HG03039 (cell line): ENCODE measurements at regions not wholly inside any gene's neighbourhood (a gene's known extent, or its start where the extent isn't known, plus 50 kb on each side); places are given as distances from the start of the nearest gene placed in this dataset.

Experiments used
- ATAC-seq: cut with Tn5 transposase; IDR thresholded peaks from one replicate; pipeline ENCODE4 v1.9.1; 2021; ENCODE audit warnings: mild to moderate bottlenecking, moderate library complexity; ENCODE audit not compliant: unreplicated experiment

DNA sequence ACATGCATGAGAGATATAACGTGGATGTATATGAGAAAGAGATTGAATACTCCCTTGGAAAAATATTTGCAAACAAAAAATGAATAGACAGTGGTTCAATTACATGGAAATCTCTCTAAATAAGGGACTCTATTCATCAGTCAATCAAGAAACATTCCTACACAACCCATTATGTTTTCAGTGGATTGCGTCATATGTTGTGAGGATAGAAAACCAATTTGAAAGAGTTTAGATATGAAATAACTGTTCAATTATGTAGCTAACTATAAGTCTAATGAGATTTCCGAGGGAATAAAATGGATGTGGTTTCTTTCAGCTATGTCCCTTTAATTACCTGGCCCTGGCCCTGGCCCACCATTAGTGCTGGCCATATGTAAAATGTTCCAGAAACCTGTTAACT is 86.7 kb upstream of the TMCO5A start:
- no peak for ATAC-seq

DNA sequence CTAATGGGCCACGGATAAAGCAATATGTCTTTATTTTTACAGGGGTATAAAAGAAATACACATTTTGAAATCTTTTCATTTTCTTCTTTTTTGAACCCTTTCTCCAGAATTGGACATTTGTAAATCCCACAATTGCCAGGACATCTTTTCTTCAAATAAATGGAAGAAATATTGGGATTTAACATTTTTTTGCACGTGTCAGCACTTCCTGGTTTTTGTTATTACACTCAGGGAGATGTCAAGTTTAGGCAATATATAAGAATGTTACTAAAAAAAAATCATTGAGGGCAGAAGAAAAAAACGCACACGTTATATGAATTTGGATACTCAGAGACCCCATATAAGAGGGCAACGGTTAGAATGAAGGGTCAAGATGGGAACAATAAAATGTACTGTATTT is 78.3 kb upstream of the TMCO5A start:
- no peak for ATAC-seq

DNA sequence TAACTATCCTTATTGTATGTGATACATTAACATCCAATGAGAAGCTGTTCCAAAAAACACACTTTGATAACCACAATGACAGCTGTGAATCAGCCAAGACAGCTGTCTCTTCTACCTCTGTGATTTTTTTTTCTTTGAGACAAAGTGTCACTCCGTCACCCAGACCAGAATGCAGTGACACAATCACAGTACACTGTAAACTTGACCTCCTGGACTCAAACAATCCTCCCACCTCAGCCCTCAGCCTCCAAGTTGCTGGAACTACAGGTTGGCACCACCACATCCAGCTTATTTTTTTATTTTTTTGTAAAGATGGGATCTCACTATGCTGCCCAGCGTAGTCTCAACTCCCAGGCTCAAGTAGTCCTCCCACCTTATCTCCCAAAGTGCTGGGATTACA is 73.5 kb upstream of the TMCO5A start:
- ATAC-seq = no peak

DNA sequence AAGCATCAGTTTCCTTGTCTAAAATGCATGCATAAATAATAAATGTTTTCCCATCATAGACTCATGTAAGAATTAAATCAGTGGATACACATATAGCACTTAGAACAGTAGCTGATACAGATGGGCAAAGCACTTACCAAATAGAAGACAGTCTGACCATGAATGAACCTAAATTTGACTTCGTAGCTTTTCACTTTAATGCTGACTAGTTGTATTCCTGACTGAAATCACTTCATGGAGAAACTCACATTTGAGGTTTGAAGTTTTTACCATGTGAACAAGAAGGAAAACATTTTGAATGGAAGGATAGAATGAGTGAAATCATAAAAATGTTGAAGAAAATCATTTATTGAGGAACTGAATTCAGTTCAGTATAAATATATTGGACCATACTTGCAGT is 68.8 kb upstream of the TMCO5A start:
- ATAC-seq = no peak

DNA sequence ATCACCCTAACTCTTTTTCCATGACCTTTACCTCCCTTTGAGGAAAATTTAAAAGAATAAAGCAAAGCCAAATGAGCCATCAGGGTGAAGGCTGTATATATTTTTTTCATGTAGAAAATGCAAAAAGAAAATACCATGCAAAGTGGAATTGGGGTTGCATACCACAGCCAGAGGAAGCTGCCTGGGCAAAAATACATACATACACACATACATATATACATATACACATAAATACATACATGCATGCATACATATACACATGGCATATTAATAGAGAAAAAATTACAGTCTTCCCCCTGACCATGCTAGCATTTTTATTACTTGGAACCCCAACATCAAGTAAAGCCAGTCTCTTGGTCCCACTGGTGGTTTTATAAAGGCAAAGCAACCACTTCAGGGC is 63.7 kb upstream of the TMCO5A start:
- ATAC-seq = no peak

DNA sequence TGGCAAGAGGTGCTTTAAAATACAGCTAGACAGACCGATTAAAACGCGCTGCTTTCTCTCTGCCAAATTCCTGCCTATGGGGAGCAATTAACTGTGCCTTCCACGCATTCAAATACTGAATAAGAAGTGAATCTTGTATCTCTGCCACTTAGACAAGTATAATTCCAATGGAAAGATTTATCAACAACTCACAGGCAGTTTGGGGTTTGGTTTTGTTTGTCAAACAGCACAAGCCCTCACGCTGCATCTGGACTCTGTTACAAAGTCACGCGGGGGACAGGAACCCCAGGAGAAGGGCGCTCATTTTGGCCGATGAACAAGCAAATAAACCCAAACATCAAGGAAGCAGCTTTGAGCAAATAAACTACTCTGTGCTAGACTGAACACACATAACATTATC is 61.8 kb upstream of the TMCO5A start:
- ATAC-seq = no peak

DNA sequence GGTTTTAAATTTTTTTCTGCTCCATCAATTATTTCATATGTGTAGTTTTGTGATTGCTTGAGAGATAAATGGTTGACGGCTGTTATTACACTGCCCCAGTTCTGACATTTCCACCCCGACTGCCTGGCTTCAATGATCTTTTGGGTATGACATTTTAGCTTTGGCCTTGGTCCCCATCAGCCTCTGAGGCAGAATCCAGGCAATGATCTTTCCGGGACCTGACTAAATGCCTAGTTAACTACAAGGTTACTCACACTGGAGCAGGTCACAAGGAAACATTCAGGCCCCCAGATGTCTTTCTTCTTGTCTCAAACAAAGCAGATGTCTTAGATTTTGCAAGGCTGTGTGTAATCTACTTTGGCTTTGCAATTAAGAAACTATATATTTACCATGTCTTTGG is 61.1 kb upstream of the TMCO5A start:
- ATAC-seq = no peak

DNA sequence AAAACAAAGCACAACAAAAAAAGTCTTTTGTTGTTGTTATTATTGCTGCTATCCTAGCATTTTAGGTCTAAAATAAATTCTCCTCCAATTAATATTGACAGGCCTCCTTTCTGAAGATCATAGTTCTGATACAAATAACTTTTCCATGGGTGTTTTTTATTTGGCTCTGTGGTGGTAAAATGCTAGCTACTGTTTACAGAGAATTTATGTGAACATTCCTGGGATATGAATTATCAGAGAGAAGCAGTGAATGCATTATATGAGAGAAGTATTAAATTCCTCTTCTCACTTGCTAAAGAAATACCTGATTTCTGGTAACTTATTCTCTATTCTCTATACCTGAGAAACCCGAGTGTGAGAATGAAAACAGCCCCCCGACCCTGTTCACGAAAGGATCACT is 57.5 kb upstream of the TMCO5A start:
- no peak for ATAC-seq

DNA sequence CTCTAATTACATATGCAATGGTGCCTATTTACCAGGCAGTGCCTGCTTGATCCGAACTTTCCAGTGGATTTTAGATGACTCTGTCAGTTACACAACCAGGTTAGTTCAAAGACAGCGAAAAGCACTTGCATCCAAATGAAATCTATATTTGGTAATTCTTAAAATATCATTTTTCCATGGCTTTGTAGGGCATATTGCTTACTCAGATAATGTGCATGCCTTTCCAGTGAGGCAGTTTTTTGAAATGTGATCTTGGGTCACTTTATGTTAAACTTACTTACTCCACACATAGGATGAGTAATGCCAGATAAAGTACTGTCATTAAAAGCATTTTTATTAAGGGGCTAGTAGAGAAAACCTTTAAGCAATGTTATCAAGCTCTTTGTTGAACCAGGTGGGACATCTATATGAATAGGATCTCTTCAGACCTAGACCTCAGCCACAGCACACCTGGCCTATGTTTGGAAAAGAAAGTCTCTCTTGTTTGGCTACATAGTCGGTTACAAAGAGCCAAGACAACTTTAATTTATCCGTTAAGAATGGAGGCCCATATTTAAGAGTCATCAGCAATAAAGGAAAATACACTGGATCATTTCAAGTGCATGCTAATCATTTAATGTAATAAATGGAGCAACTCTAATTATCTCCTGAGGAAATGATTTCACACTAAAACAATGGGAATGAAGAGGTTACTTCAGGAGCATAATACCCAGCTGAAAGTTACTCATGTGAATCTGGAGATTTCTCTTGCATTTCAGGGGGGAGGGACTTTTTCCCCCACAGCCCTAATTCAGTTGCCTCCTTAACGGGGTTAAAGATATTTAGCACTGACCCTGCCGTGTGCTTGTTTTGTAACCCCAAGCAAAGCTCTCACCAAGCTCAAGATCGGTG is 56.3 kb upstream of the TMCO5A start:
- no peak for ATAC-seq

DNA sequence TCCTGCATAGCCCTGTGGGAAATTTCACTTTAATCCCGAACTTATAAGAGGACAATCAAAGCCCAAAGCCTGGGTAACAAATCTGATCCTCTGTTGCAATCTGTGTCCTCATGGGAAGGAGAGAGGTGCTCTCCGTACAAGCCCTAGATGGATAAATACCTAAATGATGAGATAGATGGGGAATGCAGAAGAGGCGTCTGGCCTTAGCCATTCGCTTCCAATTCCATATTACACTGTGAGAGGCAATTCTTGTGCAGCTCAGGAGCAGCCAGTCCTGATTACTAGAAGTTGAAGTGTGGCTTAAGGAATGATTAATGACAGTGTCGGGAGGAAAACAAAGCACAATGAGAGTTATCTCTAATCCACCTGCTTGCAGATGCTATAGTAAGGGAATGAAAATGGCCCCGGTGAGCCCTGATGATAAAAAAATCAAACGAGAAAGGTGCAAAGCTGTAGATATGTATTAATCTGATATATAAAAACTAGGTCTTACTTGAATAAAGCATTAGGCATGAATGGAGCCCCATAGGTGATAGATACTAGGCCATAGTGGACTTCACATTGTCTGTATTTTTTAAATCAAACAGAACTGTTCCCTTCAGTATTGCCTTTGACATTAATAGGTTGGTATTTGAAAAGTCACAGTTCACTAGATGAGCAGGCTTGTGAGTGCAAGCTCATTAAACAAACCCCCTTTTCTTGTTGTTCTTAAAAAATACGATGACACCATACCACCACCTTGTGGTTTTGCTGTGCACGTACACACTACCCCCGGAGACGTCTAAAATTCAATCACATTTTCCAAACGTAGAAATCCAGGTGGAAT is 54.2 kb upstream of the TMCO5A start:
- no peak for ATAC-seq

DNA sequence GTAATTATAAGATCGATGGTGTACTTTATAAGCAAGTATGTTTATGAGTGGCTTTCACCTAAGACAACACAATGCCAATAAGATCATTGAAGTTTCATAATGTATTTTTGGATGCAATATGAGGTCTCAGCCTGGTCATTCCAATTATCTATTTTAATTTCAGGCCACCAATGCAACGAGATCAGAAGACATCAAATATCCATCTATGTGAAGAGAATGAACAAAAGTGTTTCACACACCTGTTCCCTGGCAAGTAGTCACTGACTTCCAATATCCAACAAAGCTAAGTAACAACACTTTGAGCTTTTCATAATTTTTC is 53.6 kb upstream of the TMCO5A start:
- ATAC-seq = no peak

DNA sequence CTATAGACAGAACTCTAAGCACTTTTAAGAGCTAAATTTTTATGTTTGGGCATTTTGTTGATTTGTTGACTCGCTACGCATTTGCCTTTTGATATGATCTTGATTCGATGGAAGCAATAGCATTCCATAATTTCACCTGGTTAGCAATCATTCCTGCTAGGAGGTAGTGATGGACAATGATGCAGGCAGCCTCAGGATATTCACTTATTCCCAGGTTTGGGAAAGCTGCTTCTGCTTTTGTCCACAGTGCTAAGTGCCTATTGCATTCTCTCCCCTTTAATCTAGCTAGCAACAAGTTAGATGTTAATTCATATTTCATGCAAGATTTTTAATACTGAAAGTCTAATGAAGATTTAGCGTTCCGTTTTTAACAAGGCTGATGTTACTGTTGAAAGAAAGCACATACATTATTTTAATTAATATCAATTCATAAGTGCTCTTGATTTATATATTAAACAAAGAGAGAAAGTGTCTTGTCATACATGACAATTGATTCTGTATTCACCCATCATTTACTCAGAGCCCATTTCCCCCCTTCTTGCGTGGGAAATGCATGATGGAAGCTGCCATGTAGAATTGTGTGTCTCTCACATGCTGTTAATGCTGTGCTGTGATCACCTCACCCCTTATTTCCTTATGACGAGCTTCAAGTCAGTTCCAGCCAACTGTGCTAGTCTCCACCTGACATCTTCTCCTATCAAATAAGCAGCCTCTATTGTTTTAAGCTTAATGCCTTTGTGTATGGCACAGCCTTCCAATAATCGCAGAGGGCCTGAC is 53.0 kb upstream of the TMCO5A start:
- ATAC-seq = no peak

DNA sequence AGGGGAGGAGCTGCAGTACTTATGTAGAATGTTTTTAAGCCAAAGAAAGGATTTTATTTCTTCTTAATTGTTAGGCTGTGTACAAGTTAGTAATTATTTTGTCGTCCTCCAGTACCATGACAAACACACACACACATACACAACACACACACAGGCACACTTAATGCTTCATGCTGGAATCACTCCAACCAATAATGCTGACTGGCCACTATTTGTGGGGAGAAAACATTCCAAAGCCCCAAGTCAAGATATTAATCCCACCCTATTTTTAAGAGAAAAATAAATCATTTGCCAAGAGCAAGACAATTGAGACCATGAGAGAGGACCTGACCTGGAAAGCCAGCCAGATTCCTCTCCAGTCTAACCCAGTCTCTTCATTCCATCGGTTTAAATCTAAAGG is 51.8 kb upstream of the TMCO5A start:
- ATAC-seq = no peak
